Activated naive CD4-positive, alpha-beta T cell treated with anti-CD3 and anti-CD28 coated beads, Interleukin-2, amount 50 U/mL, for 72 hours (primary cell): ENCODE measurements at regions not wholly inside any gene's neighbourhood (a gene's known extent, or its start where the extent isn't known, plus 50 kb on each side); places are given as distances from the start of the nearest gene placed in this dataset.
"Not testable (repeated sequence)": the region's sequence is repeated elsewhere in the genome, so short reads cannot be mapped to it uniquely, and the experiment has no call there.

Experiments used
- ATAC-seq, 2 donors: fragments of 150-1000 bp; cut with Tn5 transposase; 2 replicates each; pipeline ENCODE4 v1.10.0; 2021; ENCODE audit warnings: mild to moderate bottlenecking in 2 of 2, moderate library complexity in 2 of 2
- DNase-seq, 2 donors: peaks; one replicate each; pipeline ENCODE4 v3.0.0; 2021 to 2022; ENCODE audit warnings: low spot score in 2 of 2
- H3K27ac Mint-ChIP-seq, 2 donors: one replicate each; pipeline ENCODE4 v1.8.0; 2022; ENCODE audit warnings: mild to moderate bottlenecking in 2 of 2, mixed read lengths in 2 of 2
- H3K36me3 Mint-ChIP-seq, 2 donors: one replicate each; pipeline ENCODE4 v1.8.0; 2022; ENCODE audit warnings: mixed read lengths in 2 of 2
- H3K9me3 Mint-ChIP-seq, 2 donors: one replicate each; pipeline ENCODE4 v1.8.0; 2022; ENCODE audit warnings: mixed read lengths in 2 of 2

GRCh38 chr19:23542562-23542961 is 144.4 kb downstream of the ZNF675 start:
- H3K9me3 Mint-ChIP-seq = peaks cover 14 to 23% of the 10 kb centered on the region in 2 donors
- ATAC-seq (no peak), DNase-seq (no peak)
- no peaks in the 10 kb centered on the region for H3K36me3 Mint-ChIP-seq
- no peak overlapping the region for H3K27ac Mint-ChIP-seq

GRCh38 chr19:23541991-23542390 is 145.0 kb downstream of the ZNF675 start:
- H3K36me3 Mint-ChIP-seq = no peaks in the 10 kb centered on the region
- no peak overlapping the region for H3K27ac Mint-ChIP-seq
- ATAC-seq (no peak), DNase-seq (no peak)
- peaks cover 11 to 19% of the 10 kb centered on the region in 2 donors for H3K9me3 Mint-ChIP-seq

- H3K27ac Mint-ChIP-seq, ATAC-seq, H3K36me3 Mint-ChIP-seq, DNase-seq: not testable (repeated sequence)
- peaks cover 14 to 17% of the 10 kb centered on the region in 2 donors for H3K9me3 Mint-ChIP-seq
These were observed 144.9 kb upstream of the ZNF91 start for GRCh38 chr19:23540180-23540579.

GRCh38 chr19:23539499-23539898 is 144.2 kb upstream of the ZNF91 start:
- no peak for ATAC-seq
- peaks cover 10 to 14% of the 10 kb centered on the region in 2 donors for H3K9me3 Mint-ChIP-seq

GRCh38 chr19:23537136-23537535 is 141.9 kb upstream of the ZNF91 start:
- not testable (repeated sequence) for DNase-seq, ATAC-seq, H3K27ac Mint-ChIP-seq
- Mint-ChIP-seq H3K36me3 (peaks cover 0 to 13% of the 10 kb centered on the region in 2 donors), H3K9me3 (peaks cover 4 to 10% of the 10 kb centered on the region in 2 donors)

More at GRCh38 chr19:23539499-23539898, 144.2 kb upstream of the ZNF91 start:
- Mint-ChIP-seq H3K27ac (no peak overlapping the region), H3K36me3 (peaks cover 0 to 5% of the 10 kb centered on the region in 2 donors)
- DNase-seq = no peak

- Mint-ChIP-seq H3K36me3 (peaks cover 0 to 18% of the 10 kb centered on the region in 2 donors), H3K9me3 (peaks cover 9 to 14% of the 10 kb centered on the region in 2 donors)
- DNase-seq, ATAC-seq, H3K27ac Mint-ChIP-seq: not testable (repeated sequence)
These were observed 141.1 kb upstream of the ZNF91 start for GRCh38 chr19:23536341-23536740.

GRCh38 chr19:23535901-23536300 is 140.6 kb upstream of the ZNF91 start:
- not testable (repeated sequence) for ATAC-seq, H3K27ac Mint-ChIP-seq, DNase-seq
- peaks cover 13 to 17% of the 10 kb centered on the region in 2 donors for H3K9me3 Mint-ChIP-seq
- H3K36me3 Mint-ChIP-seq = peaks cover 0 to 21% of the 10 kb centered on the region in 2 donors

- not testable (repeated sequence) for DNase-seq, H3K27ac Mint-ChIP-seq, ATAC-seq
- Mint-ChIP-seq H3K36me3 (peaks cover 0 to 35% of the 10 kb centered on the region in 2 donors), H3K9me3 (peaks cover 18 to 23% of the 10 kb centered on the region in 2 donors)
These were observed 138.2 kb upstream of the ZNF91 start for GRCh38 chr19:23533441-23533840.

- Mint-ChIP-seq H3K36me3 (peaks cover 0 to 41% of the 10 kb centered on the region in 2 donors), H3K9me3 (peaks cover 28% of the 10 kb centered on the region in 2 donors), H3K27ac (no peak overlapping the region)
- DNase-seq (no peak), ATAC-seq (no peak)
These were observed 136.7 kb upstream of the ZNF91 start for GRCh38 chr19:23531976-23532375.

- DNase-seq (no peak), ATAC-seq (no peak)
- H3K9me3 Mint-ChIP-seq = peaks cover 25 to 27% of the 10 kb centered on the region in 2 donors
- peaks cover 0 to 39% of the 10 kb centered on the region in 2 donors for H3K36me3 Mint-ChIP-seq
- no peak overlapping the region for H3K27ac Mint-ChIP-seq
These were observed 136.0 kb upstream of the ZNF91 start for GRCh38 chr19:23531231-23531790.

- Mint-ChIP-seq H3K9me3 (peaks cover 31% of the 10 kb centered on the region in 2 donors), H3K27ac (no peak overlapping the region), H3K36me3 (peaks cover 0 to 29% of the 10 kb centered on the region in 2 donors)
- peak in 1 of 2 donors; percentile 55 for ATAC-seq
- DNase-seq = no peak
These were observed 133.1 kb upstream of the ZNF91 start for GRCh38 chr19:23528376-23528775.

- H3K36me3 Mint-ChIP-seq = peaks cover 0 to 29% of the 10 kb centered on the region in 2 donors
- ATAC-seq (peak; percentile 62 to 63), DNase-seq (no peak)
- H3K27ac Mint-ChIP-seq = no peak overlapping the region
- peaks cover 31 to 32% of the 10 kb centered on the region in 2 donors for H3K9me3 Mint-ChIP-seq
These were observed 132.5 kb upstream of the ZNF91 start for GRCh38 chr19:23527797-23528196.

GRCh38 chr19:23526302-23526701 is 131.0 kb upstream of the ZNF91 start:
- Mint-ChIP-seq H3K9me3 (peaks cover 26 to 32% of the 10 kb centered on the region in 2 donors), H3K36me3 (peaks cover 0 to 24% of the 10 kb centered on the region in 2 donors), H3K27ac (no peak overlapping the region)
- DNase-seq = no peak
- no peak for ATAC-seq

- DNase-seq = no peak
- ATAC-seq = no peak
- Mint-ChIP-seq H3K36me3 (peaks cover 0 to 23% of the 10 kb centered on the region in 2 donors), H3K27ac (no peak overlapping the region), H3K9me3 (peaks cover 23 to 35% of the 10 kb centered on the region in 2 donors)
These were observed 130.1 kb upstream of the ZNF91 start for GRCh38 chr19:23525276-23525852.

GRCh38 chr19:23523863-23524262 is 128.6 kb upstream of the ZNF91 start:
- DNase-seq = no peak
- Mint-ChIP-seq H3K27ac (no peak overlapping the region), H3K9me3 (peaks cover 23 to 30% of the 10 kb centered on the region in 2 donors), H3K36me3 (peaks cover 0 to 12% of the 10 kb centered on the region in 2 donors)
- ATAC-seq = no peak

GRCh38 chr19:23522431-23522830 is 127.2 kb upstream of the ZNF91 start:
- Mint-ChIP-seq H3K27ac (no peak overlapping the region), H3K36me3 (peaks cover 0 to 4% of the 10 kb centered on the region in 2 donors), H3K9me3 (peaks cover 15 to 22% of the 10 kb centered on the region in 2 donors)
- no peak for ATAC-seq
- no peak for DNase-seq

GRCh38 chr19:23521471-23521870 is 126.2 kb upstream of the ZNF91 start:
- peaks cover 17 to 19% of the 10 kb centered on the region in 2 donors for H3K9me3 Mint-ChIP-seq
- peaks cover 0 to 4% of the 10 kb centered on the region in 2 donors for H3K36me3 Mint-ChIP-seq
- no peak overlapping the region for H3K27ac Mint-ChIP-seq
- peak in 1 of 2 donors; percentile 36 for ATAC-seq
- no peak for DNase-seq
